BJ (cell line): ENCODE measurements at regions not wholly inside any gene's neighbourhood (a gene's known extent, or its start where the extent isn't known, plus 50 kb on each side); places are given as distances from the start of the nearest gene placed in this dataset.

Experiments
- CTCF ChIA-PET: fragments of 350-600 bp; formaldehyde crosslinking; extraction: SDS; loops from one replicate; lab custom pipeline; 2021; ENCODE audit warnings: antibody characterized with exemption, inconsistent platforms; lab: Yijun Ruan, JAX
- POLR2A ChIA-PET: fragments of 300-600 bp; sonication (Branson Sonifier 250); formaldehyde crosslinking; extraction: SDS; loops from one replicate; lab custom pipeline; 2021; ENCODE audit warnings: antibody characterized with exemption; lab: Charles Lee
- DNase-seq: peaks from one replicate; pipeline ENCODE4 v3.0.0-alpha.2; 2011; ENCODE audit warnings: low read depth
- H3K27me3 ChIP-seq: 2 replicates; pipeline ENCODE4 v1.6.0; 2011; ENCODE audit warnings: low read length; ENCODE audit not compliant: control insufficient read depth, insufficient read depth
- H3K36me3 ChIP-seq: 2 replicates; pipeline ENCODE4 v1.5.1; 2011; ENCODE audit warnings: low read length; ENCODE audit not compliant: control insufficient read depth, insufficient read depth
- H3K4me3 ChIP-seq: 2 replicates; pipeline ENCODE4 v1.5.1; 2011; ENCODE audit warnings: low read depth, mild to moderate bottlenecking, control low read depth, low read length
- CTCF ChIP-seq: IDR thresholded peaks from 2 replicates; pipeline ENCODE4 v1.5.1; 2011; ENCODE audit warnings: low read depth, mild to moderate bottlenecking, control low read depth, inconsistent platforms, low read length, moderate library complexity; ENCODE audit not compliant: insufficient read depth

GRCh38 chr6:62889240-62889639, 322.0 kb upstream of the FKBP1C start:
- Histone ChIP-seq H3K36me3 (no peaks in the 10 kb centered on the region), H3K27me3 (no peaks in the 10 kb centered on the region), H3K4me3 (no peak overlapping the region)
- ChIA-PET CTCF (no interaction called here), POLR2A (no interaction called here)
- no peak for DNase-seq
- TF ChIP-seq CTCF, result no peak

GRCh38 chr6:62891065-62891647, 320.1 kb upstream of the FKBP1C start:
- CTCF ChIA-PET, result interaction anchor here (0.7 kb wide), 1 partner anchor 42 kb away, joined by 3 read pairs; no protein-coding TSS in a partner anchor
- DNase-seq, result no peak
- TF ChIP-seq CTCF, result no peak; the same call in 1 of the 2 replicates
- Histone ChIP-seq H3K4me3 (no peak overlapping the region), H3K27me3 (no peaks in the 10 kb centered on the region), H3K36me3 (no peaks in the 10 kb centered on the region)
- POLR2A ChIA-PET, result no interaction called here

GRCh38 chr6:62894114-62894513, 317.2 kb upstream of the FKBP1C start:
- no peak for DNase-seq
- H3K27me3 ChIP-seq, result no peaks in the 10 kb centered on the region
- H3K36me3 ChIP-seq, result no peaks in the 10 kb centered on the region
- CTCF ChIA-PET, result no interaction called here
- POLR2A ChIA-PET, result no interaction called here
- no peak for TF ChIP-seq CTCF
- no peak overlapping the region for H3K4me3 ChIP-seq

- H3K27me3 ChIP-seq, result no peaks in the 10 kb centered on the region
- H3K4me3 ChIP-seq, result no peak overlapping the region
- TF ChIP-seq CTCF, result no peak
- CTCF ChIA-PET, result no interaction called here
- POLR2A ChIA-PET, result no interaction called here
- no peak for DNase-seq
- H3K36me3 ChIP-seq, result no peaks in the 10 kb centered on the region
These were observed 308.0 kb upstream of the FKBP1C start for GRCh38 chr6:62903266-62903665.

GRCh38 chr6:62904687-62905086, 306.6 kb upstream of the FKBP1C start:
- Histone ChIP-seq H3K27me3 (no peaks in the 10 kb centered on the region), H3K4me3 (no peak overlapping the region), H3K36me3 (no peaks in the 10 kb centered on the region)
- TF ChIP-seq CTCF, result no peak
- CTCF ChIA-PET, result no interaction called here
- DNase-seq, result no peak
- POLR2A ChIA-PET, result no interaction called here
